ENCODE measurements at regions not wholly inside any gene's neighbourhood (a gene's known extent, or its start where the extent isn't known, plus 50 kb on each side); places are given as distances from the start of the nearest gene placed in this dataset.

DNA sequence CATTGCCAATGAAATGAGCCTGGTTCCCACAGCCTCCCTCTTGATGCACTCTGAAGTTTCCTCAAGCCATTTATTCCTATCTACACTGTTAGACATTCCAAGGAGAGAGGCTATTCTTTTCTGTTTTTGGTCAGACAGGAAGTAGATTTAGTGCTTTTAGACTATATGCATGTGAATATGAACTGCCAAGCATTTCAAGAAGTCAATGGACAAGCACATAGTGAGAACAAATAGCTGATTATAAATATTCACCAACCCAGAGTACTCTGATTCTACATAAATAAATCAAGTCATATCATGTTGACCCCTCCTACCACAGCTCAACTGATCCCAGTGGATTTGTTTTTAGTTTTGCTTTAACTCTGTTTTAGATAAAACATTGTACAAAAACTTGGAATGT, 412.5 kb upstream of the RARB start:
- Histone ChIP-seq H3K4me3 (no peak overlapping the region), H3K9me3 (no peaks in the 10 kb centered on the region), H3K36me3 (no peaks in the 10 kb centered on the region), H3K4me1 (no peaks in the 10 kb centered on the region), H3K27ac (no peak overlapping the region), H3K27me3 (no peaks in the 10 kb centered on the region)
- TF ChIP-seq POLR2A (IDR thresholded peaks at IDR 0.05) (no peak), POLR2AphosphoS5 (IDR thresholded peaks at IDR 0.05; ENCODE audit: insufficient read depth in 1 of 2, low read depth in 1 of 2) (no peak)
- TF ChIP-seq, protein P1, sequence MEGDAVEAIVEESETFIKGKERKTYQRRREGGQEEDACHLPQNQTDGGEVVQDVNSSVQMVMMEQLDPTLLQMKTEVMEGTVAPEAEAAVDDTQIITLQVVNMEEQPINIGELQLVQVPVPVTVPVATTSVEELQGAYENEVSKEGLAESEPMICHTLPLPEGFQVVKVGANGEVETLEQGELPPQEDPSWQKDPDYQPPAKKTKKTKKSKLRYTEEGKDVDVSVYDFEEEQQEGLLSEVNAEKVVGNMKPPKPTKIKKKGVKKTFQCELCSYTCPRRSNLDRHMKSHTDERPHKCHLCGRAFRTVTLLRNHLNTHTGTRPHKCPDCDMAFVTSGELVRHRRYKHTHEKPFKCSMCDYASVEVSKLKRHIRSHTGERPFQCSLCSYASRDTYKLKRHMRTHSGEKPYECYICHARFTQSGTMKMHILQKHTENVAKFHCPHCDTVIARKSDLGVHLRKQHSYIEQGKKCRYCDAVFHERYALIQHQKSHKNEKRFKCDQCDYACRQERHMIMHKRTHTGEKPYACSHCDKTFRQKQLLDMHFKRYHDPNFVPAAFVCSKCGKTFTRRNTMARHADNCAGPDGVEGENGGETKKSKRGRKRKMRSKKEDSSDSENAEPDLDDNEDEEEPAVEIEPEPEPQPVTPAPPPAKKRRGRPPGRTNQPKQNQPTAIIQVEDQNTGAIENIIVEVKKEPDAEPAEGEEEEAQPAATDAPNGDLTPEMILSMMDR (IDR thresholded peaks at IDR 0.05): no peak
- DNase-seq (ENCODE audit: extremely low spot score in 2 of 2): no peak
- intact Hi-C loops (cut with DNase I): no loop called here

DNA sequence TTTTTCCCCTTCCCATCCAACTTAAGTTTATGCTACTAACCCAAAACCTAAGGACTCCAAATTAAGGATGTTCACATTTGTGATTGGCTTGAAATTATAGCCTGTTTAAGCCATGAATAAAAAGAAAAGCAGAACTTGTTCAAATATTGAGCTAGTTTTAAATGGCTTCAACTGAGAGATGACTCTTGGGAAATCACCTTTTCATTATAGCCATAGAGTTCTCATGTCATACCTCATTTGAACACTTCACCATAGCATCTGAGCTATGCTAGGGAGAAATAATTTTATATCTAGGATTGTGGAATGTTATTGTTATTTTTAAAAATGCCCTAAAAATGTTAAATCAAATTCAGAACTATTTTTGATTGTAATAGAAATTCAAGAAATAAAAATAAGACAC, 409.2 kb upstream of the RARB start:
- H3K27ac ChIP-seq: no peak overlapping the region
- no peaks in the 10 kb centered on the region for H3K36me3 ChIP-seq
- intact Hi-C loops (cut with DNase I): no loop called here
- no peak overlapping the region for H3K4me3 ChIP-seq
- no peaks in the 10 kb centered on the region for H3K4me1 ChIP-seq
- DNase-seq (ENCODE audit: extremely low spot score in 2 of 2): no peak
- H3K9me3 ChIP-seq: no peaks in the 10 kb centered on the region
- no peaks in the 10 kb centered on the region for H3K27me3 ChIP-seq
- TF ChIP-seq, protein P1 (IDR thresholded peaks at IDR 0.05): no peak
- TF ChIP-seq POLR2AphosphoS5 (IDR thresholded peaks at IDR 0.05; ENCODE audit: insufficient read depth in 1 of 2, low read depth in 1 of 2): no peak
- no peak for TF ChIP-seq POLR2A (IDR thresholded peaks at IDR 0.05)

DNA sequence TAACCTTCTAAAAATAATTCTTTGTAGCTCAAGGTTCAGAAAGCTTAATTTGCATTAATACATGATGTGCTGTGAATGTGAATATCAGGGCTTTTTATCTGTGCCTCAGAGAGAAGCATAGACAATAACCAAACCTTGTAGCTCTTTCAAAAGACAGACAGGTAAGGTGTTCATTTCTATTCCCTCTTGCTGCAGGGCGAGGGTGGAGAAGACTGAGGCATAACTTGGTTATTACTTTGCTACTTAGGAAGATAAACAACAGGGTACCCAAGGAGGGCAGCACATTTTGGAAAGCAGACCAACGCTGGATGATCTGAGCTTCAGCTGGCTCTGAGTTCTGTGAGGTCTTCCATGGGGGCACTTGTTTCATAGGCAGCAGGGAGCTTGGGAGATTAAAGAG, 408.6 kb upstream of the RARB start:
- no peak overlapping the region for H3K4me3 ChIP-seq
- no peaks in the 10 kb centered on the region for H3K36me3 ChIP-seq
- DNase-seq (ENCODE audit: extremely low spot score in 2 of 2): no peak
- TF ChIP-seq POLR2A (IDR thresholded peaks at IDR 0.05) (no peak), POLR2AphosphoS5 (IDR thresholded peaks at IDR 0.05; ENCODE audit: insufficient read depth in 1 of 2, low read depth in 1 of 2) (no peak)
- TF ChIP-seq, protein P1 (IDR thresholded peaks at IDR 0.05): no peak
- no peak overlapping the region for H3K27ac ChIP-seq
- H3K27me3 ChIP-seq: no peaks in the 10 kb centered on the region
- no peaks in the 10 kb centered on the region for H3K9me3 ChIP-seq
- intact Hi-C loops (cut with DNase I): no loop called here
- no peaks in the 10 kb centered on the region for H3K4me1 ChIP-seq

DNA sequence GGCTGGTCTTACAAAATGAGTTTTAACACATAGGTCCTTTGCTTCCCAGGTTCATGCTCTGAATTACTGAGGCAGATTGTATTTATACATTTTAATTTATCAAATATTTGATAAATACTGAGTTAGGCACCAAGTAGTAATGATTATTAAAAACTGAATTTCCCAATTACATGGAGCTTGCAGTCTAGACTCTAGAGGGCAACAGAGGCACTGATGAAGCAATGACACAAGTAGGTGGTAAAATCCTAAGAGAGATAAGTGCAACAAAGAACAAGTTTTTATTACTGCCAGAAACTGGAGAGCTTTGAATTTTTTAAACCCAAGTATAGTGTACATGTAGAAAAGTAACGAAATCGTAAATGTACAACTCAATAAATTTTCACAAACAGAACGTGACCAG, 406.2 kb upstream of the RARB start:
- TF ChIP-seq POLR2A (IDR thresholded peaks at IDR 0.05) (no peak), POLR2AphosphoS5 (IDR thresholded peaks at IDR 0.05; ENCODE audit: insufficient read depth in 1 of 2, low read depth in 1 of 2) (no peak)
- TF ChIP-seq, protein P1 (IDR thresholded peaks at IDR 0.05): peak in 2 of 3 experiments; percentile 16 to 48
- H3K4me1 ChIP-seq: no peaks in the 10 kb centered on the region
- DNase-seq (ENCODE audit: extremely low spot score in 2 of 2): no peak
- no peaks in the 10 kb centered on the region for H3K27me3 ChIP-seq
- H3K9me3 ChIP-seq: no peaks in the 10 kb centered on the region
- intact Hi-C loops (cut with DNase I): no loop called here
- H3K36me3 ChIP-seq: no peaks in the 10 kb centered on the region
- H3K27ac ChIP-seq: no peak overlapping the region
- no peak overlapping the region for H3K4me3 ChIP-seq

DNA sequence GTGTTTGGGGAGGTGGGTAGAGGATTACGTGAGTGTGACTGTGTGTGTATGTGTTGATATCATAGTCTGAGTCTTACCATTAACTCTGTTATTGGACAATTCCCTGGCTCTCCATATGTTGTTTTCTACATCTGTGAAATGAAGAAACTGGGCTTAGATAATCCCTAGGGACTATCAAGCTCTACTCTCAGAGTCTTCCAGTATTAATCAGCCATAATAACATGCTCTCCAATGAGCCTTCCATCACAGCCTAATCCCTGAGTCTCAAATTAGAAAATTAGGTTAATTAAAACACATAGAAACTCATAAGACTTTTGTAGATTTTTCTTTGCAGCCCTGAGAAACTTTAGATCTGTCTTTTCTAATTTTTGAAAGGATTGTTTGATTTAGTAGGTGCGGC, 404.2 kb upstream of the RARB start:
- DNase-seq (ENCODE audit: extremely low spot score in 2 of 2): no peak
- Histone ChIP-seq H3K36me3 (no peaks in the 10 kb centered on the region), H3K4me1 (no peaks in the 10 kb centered on the region), H3K9me3 (no peaks in the 10 kb centered on the region), H3K27ac (no peak overlapping the region), H3K27me3 (no peaks in the 10 kb centered on the region), H3K4me3 (no peak overlapping the region)
- no peak for TF ChIP-seq POLR2AphosphoS5 (IDR thresholded peaks at IDR 0.05; ENCODE audit: insufficient read depth in 1 of 2, low read depth in 1 of 2)
- no peak for TF ChIP-seq POLR2A (IDR thresholded peaks at IDR 0.05)
- TF ChIP-seq, protein P1 (IDR thresholded peaks at IDR 0.05): no peak
- intact Hi-C loops (cut with DNase I): no loop called here
